Activated CD4-positive, CD25-positive, alpha-beta regulatory T cell (primary cell): ENCODE measurements at regions not wholly inside any gene's neighbourhood (a gene's known extent, or its start where the extent isn't known, plus 50 kb on each side); places are given as distances from the start of the nearest gene placed in this dataset.

ENCODE experiments used
- DNase-seq, 4 experiments: peaks; one replicate each; lab custom pipeline; 2025; lab: John Stamatoyannopoulos, UW

- DNase-seq = no peak
Observed at GRCh38 chr5:123875561-123876275, 363.7 kb downstream of the CSNK1G3 start.

DNA sequence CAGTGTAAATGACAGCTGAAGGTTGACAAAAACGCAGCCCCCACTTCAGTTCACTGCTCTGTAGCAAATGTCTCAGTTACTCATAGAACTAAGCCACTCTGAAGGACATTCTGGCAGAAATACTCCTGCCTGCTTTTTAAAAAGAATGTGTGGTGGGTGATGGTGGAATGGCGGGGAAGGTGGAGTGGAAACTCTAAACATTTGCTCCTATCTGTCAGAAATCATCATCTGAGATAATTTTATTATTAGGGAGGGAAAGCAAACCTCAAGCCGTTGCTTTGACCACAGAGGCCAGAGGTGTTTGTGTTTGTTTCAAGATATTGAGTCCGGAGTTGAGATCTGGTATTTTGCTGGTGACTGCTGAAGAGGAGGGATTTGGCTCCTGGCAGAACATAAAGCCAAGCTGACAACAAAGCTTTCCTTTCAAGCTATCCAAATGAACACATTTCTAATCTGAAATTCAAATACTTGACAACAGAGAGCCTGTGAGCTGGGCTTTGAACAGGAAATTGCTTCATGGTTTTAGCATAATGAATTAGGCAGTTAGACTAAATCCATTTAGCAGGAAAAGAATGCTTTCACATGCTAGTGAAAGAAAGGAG is 362.7 kb downstream of the CSNK1G3 start:
- no peak for DNase-seq

DNA sequence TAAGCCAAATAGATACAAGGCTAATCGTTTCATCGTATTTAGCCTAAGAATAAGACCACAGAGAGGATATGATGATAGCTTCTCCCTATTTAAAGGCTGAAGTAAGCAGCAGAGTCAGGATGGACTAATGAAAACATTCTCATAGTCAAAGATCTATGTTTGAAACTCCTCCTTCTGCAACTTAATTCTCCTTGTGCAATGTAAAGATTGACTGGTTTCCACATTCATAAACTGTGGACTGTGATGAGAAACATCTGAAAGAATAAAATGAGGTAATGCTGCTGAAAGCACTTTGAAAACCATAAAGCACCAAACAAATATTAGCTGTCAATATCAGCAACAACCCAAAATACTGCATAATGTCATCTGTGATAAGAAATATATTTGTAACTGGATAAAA is 361.9 kb downstream of the CSNK1G3 start:
- no peak for DNase-seq

- no peak for DNase-seq
Observed at GRCh38 chr5:123871373-123871772, 359.4 kb downstream of the CSNK1G3 start.

GRCh38 chr5:123868881-123869280 is 356.9 kb downstream of the CSNK1G3 start:
- DNase-seq = no peak

- no peak for DNase-seq
Observed at GRCh38 chr5:123868267-123868666, 356.3 kb downstream of the CSNK1G3 start.

DNA sequence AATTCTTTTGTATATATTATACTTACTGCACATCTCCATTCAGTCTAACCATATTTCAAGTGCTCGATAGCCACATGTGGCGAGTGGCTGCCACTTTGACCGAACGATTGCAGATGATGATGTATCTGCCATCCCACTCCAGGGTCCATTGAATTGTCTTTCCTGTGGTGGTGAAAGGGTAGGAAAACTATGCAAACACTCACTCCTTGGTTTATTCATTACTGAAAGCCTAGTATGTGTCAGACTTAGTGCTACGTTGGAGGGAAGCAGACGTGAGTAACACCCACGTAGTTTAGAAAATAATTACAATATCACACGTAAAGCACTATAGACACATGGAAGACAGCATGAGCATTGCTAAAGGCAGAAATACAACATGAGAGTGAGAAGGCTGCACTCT is 353.7 kb downstream of the CSNK1G3 start:
- DNase-seq = no peak

DNA sequence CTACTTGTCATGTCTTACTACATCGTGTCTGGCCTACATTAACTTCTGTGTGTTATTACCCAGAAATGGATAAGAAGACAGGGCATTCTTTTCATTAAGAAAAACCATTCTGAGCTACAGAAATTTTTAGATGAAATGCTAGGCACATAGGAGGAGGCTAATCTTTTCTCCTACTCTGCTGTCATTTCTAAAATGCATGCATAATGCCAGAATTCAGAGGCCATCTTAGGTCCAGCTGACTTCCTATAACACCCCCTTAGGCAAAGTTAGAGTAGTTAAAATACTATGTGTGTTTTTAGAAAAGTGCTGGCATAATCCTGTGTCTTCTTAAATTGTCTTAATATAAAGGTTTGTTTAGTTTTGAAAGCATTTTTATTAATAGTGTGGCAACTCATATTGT is 352.6 kb downstream of the CSNK1G3 start:
- DNase-seq = no peak

DNA sequence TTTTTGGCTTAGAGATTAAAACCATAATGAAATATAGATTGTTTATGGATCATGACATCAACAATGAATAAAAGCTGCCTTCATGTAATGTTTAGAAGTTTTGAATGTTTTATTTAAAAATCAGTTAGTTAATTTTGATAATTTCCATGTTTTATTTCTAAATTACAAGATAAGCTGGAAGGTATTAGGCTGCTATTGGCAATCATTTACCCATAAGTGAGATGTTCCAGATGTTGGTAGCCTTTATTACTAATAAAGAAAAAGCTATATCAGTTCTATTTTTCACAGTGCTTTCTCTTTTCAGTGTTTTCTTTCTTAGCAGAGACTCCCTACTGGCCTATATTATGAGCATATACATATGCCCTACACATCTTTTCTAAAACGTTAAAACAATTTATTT is 347.0 kb downstream of the CSNK1G3 start:
- no peak for DNase-seq

- DNase-seq = no peak
Observed at GRCh38 chr5:123856766-123857165, 344.8 kb downstream of the CSNK1G3 start.

DNA sequence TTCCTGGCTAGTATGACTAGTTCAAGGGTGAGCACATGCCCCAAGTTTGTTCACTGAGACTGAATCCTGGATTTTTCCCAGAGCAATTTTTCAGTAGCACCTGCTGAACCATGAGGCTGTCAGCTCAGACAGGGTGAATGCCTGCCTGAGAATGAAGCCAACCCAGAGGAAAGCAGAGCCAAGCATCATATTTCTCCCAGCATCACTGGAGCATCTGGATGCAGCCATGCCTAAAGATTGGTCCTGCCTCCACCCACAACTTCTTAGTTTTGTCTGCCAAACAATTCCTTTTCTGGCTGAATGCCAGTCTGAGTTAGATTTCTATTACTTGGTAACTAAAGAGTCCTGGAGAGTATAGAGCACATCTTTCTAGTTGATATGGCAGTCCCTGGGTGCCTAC is 343.6 kb downstream of the CSNK1G3 start:
- DNase-seq = no peak

DNA sequence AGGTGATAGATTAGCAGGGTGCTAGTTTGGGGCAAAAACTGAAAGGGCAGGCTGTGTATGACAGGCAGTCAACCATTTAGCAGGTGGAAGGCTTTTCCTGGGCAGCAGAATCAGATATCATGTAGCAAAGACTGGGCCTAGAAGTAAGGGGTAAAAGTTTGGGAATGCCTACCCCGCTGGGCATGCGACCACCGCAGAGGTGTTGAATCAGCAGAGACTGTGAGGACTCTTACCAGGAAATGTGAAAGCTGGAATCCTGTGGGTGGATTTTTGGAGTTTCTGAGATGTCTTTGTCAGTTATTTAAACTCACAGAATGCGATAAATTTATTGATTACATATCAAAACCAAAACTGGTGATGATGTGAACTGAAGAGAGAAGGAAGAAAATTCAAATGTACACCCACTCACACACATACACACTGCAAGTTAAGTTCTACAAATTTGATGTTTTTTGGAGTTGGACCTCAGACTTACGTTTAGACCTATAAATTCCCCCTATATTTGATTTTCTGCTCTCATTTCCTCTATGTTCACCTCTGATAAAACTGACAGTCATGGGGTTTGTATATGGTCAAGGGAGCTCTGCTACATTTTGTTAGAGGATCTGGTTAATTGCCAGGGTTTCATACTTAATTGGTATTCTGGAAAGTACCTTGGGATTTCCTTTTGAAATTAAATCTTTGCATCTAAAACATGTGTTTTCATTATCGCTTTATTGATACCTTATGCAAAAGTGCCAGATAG is 333.6 kb downstream of the CSNK1G3 start:
- no peak for DNase-seq

GRCh38 chr5:123844873-123845272 is 332.9 kb downstream of the CSNK1G3 start:
- DNase-seq = no peak

GRCh38 chr5:123835421-123835820 is 323.4 kb downstream of the CSNK1G3 start:
- no peak for DNase-seq

GRCh38 chr5:123830575-123830974 is 318.6 kb downstream of the CSNK1G3 start:
- DNase-seq = no peak

DNA sequence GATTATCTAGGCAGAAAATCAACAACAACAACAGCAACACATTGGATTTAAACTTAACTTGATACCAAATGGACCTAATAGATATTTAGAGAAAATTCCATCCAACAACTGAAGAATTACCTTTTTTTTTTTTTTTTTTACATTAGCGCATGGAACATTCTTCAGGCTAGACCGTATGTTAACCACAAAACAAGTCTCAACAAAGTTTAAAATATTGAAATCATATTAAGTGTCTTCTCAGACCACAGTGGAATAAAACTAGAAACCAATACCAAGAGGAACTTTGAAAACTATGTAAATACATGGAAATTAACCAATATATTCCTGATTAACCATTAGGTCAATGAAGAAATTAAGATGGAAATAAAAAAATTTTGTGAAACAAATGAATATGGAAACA is 315.8 kb downstream of the CSNK1G3 start:
- DNase-seq = no peak

- no peak for DNase-seq
Observed at GRCh38 chr5:123819833-123820232, 307.9 kb downstream of the CSNK1G3 start.

DNA sequence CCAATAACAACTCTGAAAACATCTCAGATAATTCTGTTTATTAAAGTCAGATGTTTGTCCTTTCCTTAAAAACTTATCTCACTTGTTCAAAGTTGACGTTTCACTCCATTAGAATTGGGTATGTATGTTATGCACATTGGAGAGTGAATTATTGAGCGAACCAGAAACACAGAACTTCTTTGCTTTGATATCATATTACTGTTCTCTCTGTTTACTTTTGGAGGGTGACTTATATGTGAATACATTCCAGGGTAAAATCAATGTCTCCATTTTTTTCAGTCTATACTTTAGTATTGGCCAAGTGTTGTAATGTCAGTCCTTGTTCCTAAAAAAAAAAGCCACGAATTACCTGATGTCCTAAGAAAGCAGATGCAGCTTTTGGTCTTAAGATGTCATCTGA is 307.4 kb downstream of the CSNK1G3 start:
- DNase-seq = no peak

DNA sequence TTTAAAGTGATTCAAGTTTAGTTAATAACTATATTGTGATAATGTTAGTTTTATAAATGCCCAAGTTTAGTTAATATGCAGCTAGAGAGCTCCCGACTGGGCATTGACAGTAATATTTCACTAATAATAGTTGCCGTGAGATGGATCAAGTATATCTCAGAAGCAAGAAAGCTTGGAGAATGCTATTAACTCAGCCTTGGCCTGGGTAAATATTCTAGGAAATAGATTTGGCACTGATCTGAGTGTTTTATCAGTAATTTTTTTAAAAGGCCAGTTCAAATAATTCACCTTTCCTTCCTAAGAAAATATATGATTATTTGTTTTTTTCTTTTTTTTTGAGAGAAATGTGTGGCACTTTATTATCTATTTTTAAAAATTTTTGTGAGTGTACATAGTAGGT is 305.3 kb downstream of the CSNK1G3 start:
- no peak for DNase-seq

DNA sequence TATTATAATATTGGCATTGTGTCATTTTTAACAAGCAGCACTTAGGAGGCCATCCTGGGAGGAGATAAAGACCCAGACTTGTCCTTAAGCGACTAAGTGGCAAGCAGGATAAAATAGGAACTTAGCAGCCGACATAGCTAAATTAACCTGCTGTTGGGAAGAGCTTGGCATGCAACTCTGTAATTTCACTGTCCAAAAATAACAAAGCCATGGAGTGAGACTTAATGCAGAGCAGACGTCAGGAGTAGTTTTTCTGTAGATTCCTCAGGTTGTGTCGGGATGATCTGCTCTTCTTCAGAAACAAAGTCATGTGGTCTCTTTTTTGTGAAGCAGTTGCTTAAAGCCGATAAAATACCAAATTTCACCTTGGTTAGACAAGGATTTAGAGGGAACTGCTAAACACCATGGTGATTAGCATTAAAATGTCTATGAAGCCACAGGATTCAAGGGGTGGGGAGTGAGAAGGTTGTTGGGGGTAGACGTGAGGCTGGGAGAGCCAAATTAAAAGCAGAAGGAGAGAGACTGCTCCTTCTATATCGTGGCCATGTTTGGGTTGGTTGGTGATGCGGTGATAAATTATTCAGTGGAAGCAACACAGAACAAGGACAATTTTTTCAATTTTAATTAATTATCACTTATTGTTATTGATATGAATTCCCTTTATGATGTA is 303.0 kb downstream of the CSNK1G3 start:
- DNase-seq = no peak

GRCh38 chr5:123813937-123814624 is 302.1 kb downstream of the CSNK1G3 start:
- DNase-seq = no peak

GRCh38 chr5:123813264-123813663 is 301.3 kb downstream of the CSNK1G3 start:
- DNase-seq = no peak
